HEK293T (cell line): ENCODE measurements at regions not wholly inside any gene's neighbourhood (a gene's known extent, or its start where the extent isn't known, plus 50 kb on each side); places are given as distances from the start of the nearest gene placed in this dataset.
A peak's percentile ranks its signal among the peaks of the same experiment; 100 is the strongest.

Experiments used
- CTCF ChIA-PET: fragments of 350-600 bp; formaldehyde crosslinking; extraction: SDS; loops from one replicate; lab custom pipeline; 2021; ENCODE audit warnings: antibody characterized with exemption, inconsistent platforms; lab: Yijun Ruan, JAX
- POLR2A ChIA-PET: fragments of 350-600 bp; formaldehyde crosslinking; extraction: SDS; loops from one replicate; lab custom pipeline; 2020; ENCODE audit warnings: antibody characterized with exemption, inconsistent platforms; lab: Yijun Ruan, JAX
- DNase-seq: peaks from one replicate; pipeline ENCODE4 v3.0.0; 2012; ENCODE audit warnings: mixed read lengths; ENCODE audit errors: extremely low spot score
- ARNT ChIP-seq: fragments of 450-650 bp; IDR thresholded peaks from 2 replicates; pipeline ENCODE4 v1.6.1; 2017; ENCODE audit warnings: mild to moderate bottlenecking
- BHLHE40 ChIP-seq: fragments of 450-650 bp; IDR thresholded peaks from 2 replicates; pipeline ENCODE4 v1.6.1; 2016; ENCODE audit warnings: mild to moderate bottlenecking, moderate library complexity, borderline replicate concordance
- CTBP1 ChIP-seq: fragments of 450-650 bp; IDR thresholded peaks from 2 replicates; pipeline ENCODE4 v1.6.1; 2016; ENCODE audit warnings: borderline replicate concordance
- ELF4 ChIP-seq: fragments of 450-650 bp; IDR thresholded peaks from 2 replicates; pipeline ENCODE4 v1.6.1; 2017; ENCODE audit warnings: antibody characterized with exemption
- FOXA1 ChIP-seq: fragments of 450-650 bp; IDR thresholded peaks from 2 replicates; pipeline ENCODE4 v1.6.1; 2016; ENCODE audit warnings: mild to moderate bottlenecking
- FOXK2 ChIP-seq: fragments of 450-650 bp; IDR thresholded peaks from 2 replicates; pipeline ENCODE4 v1.6.1; 2016; ENCODE audit warnings: mild to moderate bottlenecking
- FOXM1 ChIP-seq: fragments of 450-650 bp; IDR thresholded peaks from 2 replicates; pipeline ENCODE4 v1.6.1; 2017; ENCODE audit warnings: mild to moderate bottlenecking, borderline replicate concordance
- HDGF ChIP-seq: fragments of 450-650 bp; IDR thresholded peaks from 2 replicates; pipeline ENCODE4 v1.6.1; 2017; ENCODE audit warnings: antibody characterized with exemption, borderline replicate concordance
- L3MBTL2 ChIP-seq: fragments of 450-650 bp; conservative IDR thresholded peaks from 2 replicates; pipeline ENCODE4 v1.6.1; 2016; ENCODE audit warnings: mild to moderate bottlenecking
- LEF1 ChIP-seq: fragments of 450-650 bp; IDR thresholded peaks from 2 replicates; pipeline ENCODE4 v1.6.1; 2017; ENCODE audit warnings: mild to moderate bottlenecking, borderline replicate concordance
- NFRKB ChIP-seq: fragments of 450-650 bp; IDR thresholded peaks from 2 replicates; pipeline ENCODE4 v1.6.1; 2016; ENCODE audit warnings: mild to moderate bottlenecking, moderate library complexity
- SP1 ChIP-seq: fragments of 450-650 bp; IDR thresholded peaks from 2 replicates; pipeline ENCODE4 v1.6.1; 2017
- SUZ12 ChIP-seq: fragments of 450-650 bp; IDR thresholded peaks from 2 replicates; pipeline ENCODE4 v1.6.1; 2016; ENCODE audit warnings: mild to moderate bottlenecking
- TARDBP ChIP-seq: fragments of 450-650 bp; IDR thresholded peaks from 2 replicates; pipeline ENCODE4 v1.6.1; 2016
- ZNF384 ChIP-seq: fragments of 450-650 bp; IDR thresholded peaks from 2 replicates; pipeline ENCODE4 v1.6.1; 2016
- TF ChIP-seq, protein P1 (sequence below): fragments of 450-650 bp; IDR thresholded peaks from 2 replicates; pipeline ENCODE4 v1.6.1; 2016

DNA sequence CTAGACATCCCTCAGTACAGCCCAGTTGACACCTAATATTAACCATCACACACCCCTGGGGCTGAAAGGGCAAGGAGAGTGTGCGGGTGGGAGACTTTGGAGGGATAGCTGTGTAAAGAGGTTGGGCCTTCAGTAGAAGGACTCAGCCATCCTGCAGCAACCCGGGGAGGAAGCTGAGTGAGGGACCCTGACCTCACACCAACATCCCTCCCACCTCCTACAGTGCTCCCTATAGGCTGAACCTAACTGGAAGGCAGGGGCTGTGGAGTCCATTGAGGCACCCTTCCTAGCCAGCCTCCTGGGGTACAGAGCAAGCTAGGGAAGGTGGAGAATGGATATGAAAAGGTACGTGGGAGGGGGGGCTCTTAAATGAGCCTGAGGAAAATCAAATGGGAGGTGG, 276.3 kb downstream of the PTTG2 start:
- DNase-seq = no peak
- POLR2A ChIA-PET = no interaction called here
- TF ChIP-seq ZNF384 (no peak), FOXM1 (no peak), TARDBP (no peak), FOXK2 (no peak), ARNT (no peak), FOXA1 (no peak), LEF1 (no peak), L3MBTL2 (no peak), NFRKB (no peak), BHLHE40 (no peak), ELF4 (no peak), SP1 (no peak), SUZ12 (no peak), HDGF (no peak), CTBP1 (no peak)
- TF ChIP-seq, protein P1, sequence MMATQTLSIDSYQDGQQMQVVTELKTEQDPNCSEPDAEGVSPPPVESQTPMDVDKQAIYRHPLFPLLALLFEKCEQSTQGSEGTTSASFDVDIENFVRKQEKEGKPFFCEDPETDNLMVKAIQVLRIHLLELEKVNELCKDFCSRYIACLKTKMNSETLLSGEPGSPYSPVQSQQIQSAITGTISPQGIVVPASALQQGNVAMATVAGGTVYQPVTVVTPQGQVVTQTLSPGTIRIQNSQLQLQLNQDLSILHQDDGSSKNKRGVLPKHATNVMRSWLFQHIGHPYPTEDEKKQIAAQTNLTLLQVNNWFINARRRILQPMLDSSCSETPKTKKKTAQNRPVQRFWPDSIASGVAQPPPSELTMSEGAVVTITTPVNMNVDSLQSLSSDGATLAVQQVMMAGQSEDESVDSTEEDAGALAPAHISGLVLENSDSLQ = no peak
- CTCF ChIA-PET = no interaction called here

DNA sequence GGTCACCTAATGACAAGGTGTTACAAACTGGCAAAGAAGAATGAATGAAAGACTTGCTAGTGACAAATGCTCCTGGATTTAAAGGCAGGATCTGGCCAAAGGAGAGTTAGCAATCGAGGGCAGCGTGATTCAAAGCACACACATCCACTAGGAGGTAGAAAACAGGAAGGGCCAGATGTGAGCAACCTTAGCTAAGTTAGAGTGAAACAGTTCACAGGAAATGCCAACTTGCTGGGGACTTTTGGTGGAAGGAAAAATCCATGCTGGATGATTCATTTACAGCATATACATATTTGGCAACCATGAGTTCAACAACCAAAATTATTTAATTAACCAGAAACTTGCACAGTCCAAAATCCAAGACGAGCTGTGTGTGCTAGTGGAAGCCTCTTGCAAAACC, 276.9 kb downstream of the PTTG2 start:
- ChIA-PET CTCF (no interaction called here), POLR2A (no interaction called here)
- DNase-seq = no peak
- TF ChIP-seq L3MBTL2 (no peak), CTBP1 (no peak), BHLHE40 (no peak), ZNF384 (no peak), ELF4 (no peak), NFRKB (no peak), ARNT (no peak), FOXA1 (no peak), FOXM1 (no peak), SP1 (no peak), HDGF (no peak), LEF1 (no peak), TARDBP (no peak), FOXK2 (no peak), SUZ12 (no peak)
- TF ChIP-seq, protein P1 = no peak

DNA sequence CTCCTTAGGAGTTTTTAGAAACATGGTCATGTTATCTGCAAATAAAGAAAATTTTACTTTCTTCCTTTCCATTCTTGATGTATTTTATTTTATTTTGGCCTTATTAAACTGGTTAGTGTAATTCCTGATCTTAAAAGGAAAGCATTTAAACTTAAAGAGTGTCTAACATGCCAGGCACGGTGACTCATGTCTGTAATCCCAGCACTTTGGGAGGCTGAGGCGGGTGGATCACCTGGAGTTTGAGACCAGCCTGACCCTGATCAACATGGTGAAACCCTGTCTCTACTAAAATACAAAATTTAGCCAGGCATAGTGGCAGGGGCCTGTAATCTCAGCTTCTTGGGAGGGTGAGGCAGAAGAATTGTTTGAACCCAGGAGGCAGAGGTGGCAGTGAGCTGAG, 281.3 kb downstream of the PTTG2 start:
- ChIA-PET POLR2A (no interaction called here), CTCF (interaction anchor here (0.7 kb wide), 1 partner anchor 49 kb away, joined by 3 read pairs; no protein-coding TSS in a partner anchor)
- no peak for DNase-seq
- TF ChIP-seq CTBP1 = no peak
- no peak for TF ChIP-seq SP1
- TF ChIP-seq SUZ12 = no peak

DNA sequence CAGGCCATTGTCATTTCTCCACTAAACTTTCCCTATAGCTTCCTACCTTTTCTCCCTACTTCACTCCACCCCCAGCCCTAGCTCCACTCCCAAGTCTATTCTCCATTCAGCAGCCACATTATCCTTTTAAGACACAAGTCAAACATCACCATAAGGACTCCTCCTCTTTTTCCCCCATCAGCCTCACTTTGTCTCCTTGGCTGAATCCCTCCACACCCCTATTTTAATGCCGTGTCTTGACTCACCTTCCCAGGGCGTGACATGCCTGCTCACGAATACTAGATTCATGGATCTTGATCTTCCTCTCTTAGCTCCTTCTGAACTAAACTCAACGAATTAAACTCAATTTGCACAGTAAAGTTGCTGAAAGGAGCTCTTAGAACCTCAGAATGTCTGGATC, 281.9 kb downstream of the PTTG2 start:
- DNase-seq = no peak
- ChIA-PET POLR2A (no interaction called here), CTCF (interaction anchor here (0.6 to 0.7 kb wide), 3 partner anchors 8 to 98 kb away, joined by 3 read pairs; no protein-coding TSS in a partner anchor)
- TF ChIP-seq HDGF (no peak), TARDBP (no peak), BHLHE40 (no peak), LEF1 (no peak), ZNF384 (no peak), SP1 (no peak)

DNA sequence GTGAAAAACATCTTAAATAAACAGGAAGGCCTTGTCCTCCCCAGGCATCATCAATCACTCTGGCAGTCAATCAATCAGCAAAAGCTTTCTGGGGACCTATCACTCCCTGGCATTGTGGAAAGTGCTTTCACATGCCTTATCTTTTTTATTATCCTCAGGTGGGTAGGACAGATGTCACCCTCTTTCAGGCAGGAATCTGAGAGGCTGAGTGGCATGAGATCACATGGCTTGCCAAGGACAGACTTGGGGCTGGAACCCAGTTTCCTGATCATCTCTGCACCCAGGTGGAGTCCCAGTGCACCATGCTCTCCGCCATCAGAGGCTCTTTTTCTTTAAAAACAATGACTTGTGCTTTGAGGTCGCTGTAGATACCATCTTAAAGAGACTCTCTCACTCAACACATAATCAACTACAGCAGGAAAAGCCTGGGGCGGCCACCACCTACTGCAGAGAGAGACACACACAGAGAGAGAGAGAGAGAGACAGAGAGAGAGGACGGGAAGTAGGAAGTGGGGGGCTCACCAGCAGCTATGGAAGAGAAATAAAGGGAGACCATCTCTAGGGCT, 282.7 kb downstream of the PTTG2 start:
- no peak for DNase-seq
- ChIA-PET POLR2A (interaction anchor here (1.2 kb wide), 1 partner anchor 22 kb away, joined by 3 read pairs; no protein-coding TSS in a partner anchor), CTCF (interaction anchor here (0.6 to 0.7 kb wide), 2 partner anchors 9 kb away, joined by 3 read pairs; no protein-coding TSS in a partner anchor)
- TF ChIP-seq SUZ12 (no peak), FOXK2 (no peak), LEF1 (no peak), SP1 (no peak)
- TF ChIP-seq, protein P1 = peak; percentile 85

DNA sequence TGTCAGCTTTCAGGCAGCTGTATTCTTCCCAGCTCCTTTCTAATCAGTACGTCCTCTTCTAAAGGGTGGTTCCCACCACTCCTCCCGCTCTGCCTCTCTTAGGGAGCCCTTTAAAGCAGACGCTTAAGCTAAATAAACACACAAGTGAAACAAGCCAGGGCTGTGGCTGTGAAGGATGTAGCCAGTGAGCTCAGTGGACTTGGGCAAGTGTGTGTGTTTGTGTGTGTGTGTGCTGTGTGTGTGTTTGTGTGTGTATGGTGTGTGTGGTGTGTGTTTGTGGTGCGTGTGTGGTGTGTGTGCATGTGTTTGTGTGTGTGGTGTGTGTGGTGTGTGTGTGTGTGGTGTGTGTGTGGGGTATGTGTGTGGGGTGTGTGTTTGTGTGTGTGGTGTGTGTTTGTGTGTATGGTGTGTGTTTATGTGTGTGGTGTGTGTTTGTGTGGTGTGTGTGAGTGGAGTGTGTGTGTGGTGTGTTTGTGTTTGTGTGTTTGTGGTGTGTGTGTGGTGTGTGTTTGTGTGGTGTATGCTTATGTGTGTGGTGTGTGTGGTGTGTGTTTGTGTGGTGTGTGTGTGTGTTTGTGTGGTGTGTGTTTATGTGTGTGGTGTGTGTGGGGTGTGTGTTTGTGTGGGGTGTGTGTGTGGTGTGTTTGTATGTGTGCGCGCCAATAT, 283.3 kb downstream of the PTTG2 start:
- CTCF ChIA-PET = interaction anchor here (0.7 kb wide), 1 partner anchor 9 kb away, joined by 3 read pairs; no protein-coding TSS in a partner anchor
- TF ChIP-seq TARDBP (no peak), ELF4 (no peak), SUZ12 (no peak), FOXM1 (no peak), HDGF (no peak), ZNF384 (no peak), LEF1 (no peak), FOXK2 (no peak), CTBP1 (no peak), SP1 (no peak), NFRKB (no peak), BHLHE40 (no peak), FOXA1 (no peak), L3MBTL2 (no peak), ARNT (no peak)
- TF ChIP-seq, protein P1 = no peak
- DNase-seq = no peak
- POLR2A ChIA-PET = interaction anchor here (1.2 kb wide), 1 partner anchor 23 kb away, joined by 3 read pairs; no protein-coding TSS in a partner anchor
